B cell (primary cell): ENCODE measurements at regions not wholly inside any gene's neighbourhood (a gene's known extent, or its start where the extent isn't known, plus 50 kb on each side); places are given as distances from the start of the nearest gene placed in this dataset.

Experiments
- CTCF ChIP-seq: fragments of 200-600 bp; IDR thresholded peaks from one replicate; pipeline ENCODE4 v1.8.0; 2022; ENCODE audit warnings: antibody characterized with exemption, mild to moderate bottlenecking
- EZH2 ChIP-seq: IDR thresholded peaks from 2 replicates; pipeline ENCODE4 v1.6.1; 2012; ENCODE audit warnings: borderline replicate concordance, low read depth, mild to moderate bottlenecking, moderate library complexity, low read length; ENCODE audit not compliant: insufficient read depth, poor library complexity, severe bottlenecking

GRCh38 chr12:114478865-114479264 lies 72.9 kb upstream of the TBX5 start:
- no peak for TF ChIP-seq CTCF
- TF ChIP-seq EZH2: no peak
